HEK293 (cell line): ENCODE measurements at regions not wholly inside any gene's neighbourhood (a gene's known extent, or its start where the extent isn't known, plus 50 kb on each side); places are given as distances from the start of the nearest gene placed in this dataset.

Experiments used
- ZNF133 ChIP-seq: fragments of 450-650 bp; formaldehyde crosslinking; IDR thresholded peaks from 2 replicates; pipeline ENCODE4 v1.5.1; 2016; ENCODE audit warnings: missing biosample characterization, missing genetic modification characterization
- ZNF274 ChIP-seq, 2 experiments: fragments of 200-500 bp in 1 of 2; fragments of 450-650 bp in 1 of 2; sonication (Bioruptor generic) in 1 of 2; formaldehyde crosslinking in 1 of 2; IDR thresholded peaks; 2 replicates each; pipeline versions ENCODE4 v1.5.1 to v1.6.1; 2014 to 2016; ENCODE audit warnings: borderline replicate concordance in 1 of 2, inconsistent platforms in 1 of 2, low read length in 1 of 2, missing biosample characterization in 1 of 2, missing genetic modification characterization in 1 of 2
- ZNF280C ChIP-seq: fragments of 450-650 bp; formaldehyde crosslinking; IDR thresholded peaks from 2 replicates; pipeline ENCODE4 v1.5.1; 2016; ENCODE audit warnings: missing biosample characterization, missing genetic modification characterization
- ZNF423 ChIP-seq: fragments of 450-650 bp; formaldehyde crosslinking; IDR thresholded peaks from 2 replicates; pipeline ENCODE4 v1.5.1; 2016; ENCODE audit warnings: missing biosample characterization, missing genetic modification characterization
- TF ChIP-seq, protein P1 (sequence below): fragments of 450-650 bp; formaldehyde crosslinking; IDR thresholded peaks from 2 replicates; pipeline ENCODE4 v1.5.1; 2016; ENCODE audit warnings: missing biosample characterization, missing genetic modification characterization

DNA sequence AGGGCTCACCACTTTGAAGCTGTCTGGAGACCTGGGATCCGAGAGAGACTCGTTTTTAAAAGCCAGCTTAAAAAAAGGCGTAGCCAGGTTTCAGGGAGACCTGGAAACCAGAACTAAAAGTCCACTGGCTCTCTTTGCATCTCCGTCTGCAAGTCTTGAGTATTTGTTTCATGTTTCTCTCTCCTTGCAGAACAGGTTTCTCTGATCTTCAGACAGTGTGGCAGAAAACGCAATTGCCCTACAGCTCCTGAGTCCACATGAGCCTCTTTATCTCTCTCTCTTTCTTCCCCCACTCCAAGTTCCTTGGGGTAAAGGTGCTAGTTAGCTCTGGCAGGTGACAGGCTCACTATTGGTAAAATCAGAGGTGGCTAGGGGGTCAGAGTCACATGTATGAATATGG is 67.0 kb upstream of the AMPD3 start:
- TF ChIP-seq ZNF133 (tag by site-specific recombination) (no peak), ZNF280C (tag by site-specific recombination) (no peak), ZNF423 (tag by site-specific recombination) (no peak), ZNF274 (IDR thresholded peaks at IDR 0.05; ENCODE audit: low read length) (no peak), ZNF274 (tag by site-specific recombination; IDR thresholded peaks at IDR 0.05; ENCODE audit: borderline replicate concordance) (no peak)
- TF ChIP-seq, protein P1, sequence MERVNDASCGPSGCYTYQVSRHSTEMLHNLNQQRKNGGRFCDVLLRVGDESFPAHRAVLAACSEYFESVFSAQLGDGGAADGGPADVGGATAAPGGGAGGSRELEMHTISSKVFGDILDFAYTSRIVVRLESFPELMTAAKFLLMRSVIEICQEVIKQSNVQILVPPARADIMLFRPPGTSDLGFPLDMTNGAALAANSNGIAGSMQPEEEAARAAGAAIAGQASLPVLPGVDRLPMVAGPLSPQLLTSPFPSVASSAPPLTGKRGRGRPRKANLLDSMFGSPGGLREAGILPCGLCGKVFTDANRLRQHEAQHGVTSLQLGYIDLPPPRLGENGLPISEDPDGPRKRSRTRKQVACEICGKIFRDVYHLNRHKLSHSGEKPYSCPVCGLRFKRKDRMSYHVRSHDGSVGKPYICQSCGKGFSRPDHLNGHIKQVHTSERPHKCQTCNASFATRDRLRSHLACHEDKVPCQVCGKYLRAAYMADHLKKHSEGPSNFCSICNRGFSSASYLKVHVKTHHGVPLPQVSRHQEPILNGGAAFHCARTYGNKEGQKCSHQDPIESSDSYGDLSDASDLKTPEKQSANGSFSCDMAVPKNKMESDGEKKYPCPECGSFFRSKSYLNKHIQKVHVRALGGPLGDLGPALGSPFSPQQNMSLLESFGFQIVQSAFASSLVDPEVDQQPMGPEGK (tag by site-specific recombination): no peak
